Suprapubic skin (tissue), 4 donors: ENCODE measurements at regions not wholly inside any gene's neighbourhood (a gene's known extent, or its start where the extent isn't known, plus 50 kb on each side); places are given as distances from the start of the nearest gene placed in this dataset.

ENCODE experiments used
- DNase-seq, 2 donors: peaks; one replicate each; pipeline ENCODE4 v3.0.0-alpha.2; 2019; ENCODE audit warnings: low spot score in 2 of 2
- H3K27ac ChIP-seq: fragments of 200-600 bp; sonication (generic); one replicate; pipeline ENCODE4 v1.5.1; 2019
- H3K27me3 ChIP-seq: fragments of 200-600 bp; sonication (generic); one replicate; pipeline ENCODE4 v1.5.1; 2019
- H3K36me3 ChIP-seq: fragments of 200-600 bp; sonication (generic); one replicate; pipeline ENCODE4 v1.5.1; 2019
- H3K4me1 ChIP-seq: fragments of 200-600 bp; sonication (generic); one replicate; pipeline ENCODE4 v1.5.1; 2019
- H3K4me3 ChIP-seq: fragments of 200-600 bp; sonication (generic); one replicate; pipeline ENCODE4 v1.5.1; 2019; ENCODE audit warnings: mild to moderate bottlenecking
- H3K9me3 ChIP-seq: fragments of 200-600 bp; sonication (generic); one replicate; pipeline ENCODE4 v1.5.1; 2019
- EP300 ChIP-seq: sonication (generic); formaldehyde crosslinking; IDR thresholded peaks from one replicate; pipeline ENCODE4 v1.6.1; 2017; ENCODE audit warnings: antibody characterized with exemption
- POLR2A ChIP-seq, 2 donors: fragments of 450-650 bp; IDR thresholded peaks; one replicate each; pipeline ENCODE4 v1.6.1; 2017; ENCODE audit warnings: antibody characterized with exemption in 2 of 2, mild to moderate bottlenecking in 2 of 2, moderate library complexity in 2 of 2
- POLR2AphosphoS5 ChIP-seq, 3 donors: sonication (generic); formaldehyde crosslinking; IDR thresholded peaks; one replicate each; pipeline ENCODE4 v1.6.1; 2017; ENCODE audit warnings: antibody characterized with exemption in 3 of 3
- WGBS: methylation state at CpG from one replicate; pipeline ENCODE4 v1.1.5; 2018; 5-methylcytosine and 5-hydroxymethylcytosine counted together
- TF ChIP-seq, protein P1 (sequence below), 2 donors: fragments of 200-600 bp in 1 of 2; fragments of 450-650 bp in 1 of 2; sonication (generic) in 1 of 2; IDR thresholded peaks; one replicate each; pipeline ENCODE4 v1.5.1; 2016 to 2019; ENCODE audit warnings: antibody characterized with exemption in 2 of 2, mild to moderate bottlenecking in 1 of 2, moderate library complexity in 1 of 2

DNA sequence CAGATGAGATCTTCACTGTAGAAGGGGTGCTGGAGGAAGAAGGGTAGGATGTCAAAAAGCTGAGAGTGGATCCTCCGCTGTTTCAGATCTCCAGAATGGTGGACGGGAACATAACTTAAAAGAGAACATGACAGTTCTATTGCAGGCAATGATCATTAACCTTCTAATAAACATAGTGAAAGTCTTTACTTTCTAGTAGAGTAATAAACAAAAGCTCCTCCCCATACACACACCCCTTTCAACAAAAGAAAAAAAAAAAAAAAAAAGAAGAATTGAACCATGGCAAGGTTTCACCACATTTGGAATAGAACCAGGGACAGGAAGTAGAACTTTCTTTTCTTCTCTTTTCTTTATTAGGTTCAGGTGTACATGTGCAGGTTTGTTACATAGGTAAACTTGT is 768.1 kb upstream of the RIOK2 start:
- H3K27me3 ChIP-seq = no peaks in the 10 kb centered on the region
- no peak for DNase-seq
- H3K9me3 ChIP-seq = no peaks in the 10 kb centered on the region
- H3K4me1 ChIP-seq = no peaks in the 10 kb centered on the region
- no peak overlapping the region for H3K27ac ChIP-seq
- H3K36me3 ChIP-seq = no peaks in the 10 kb centered on the region
- 83% methylated on average over 2 of the region's 2 CpGs for WGBS
- H3K4me3 ChIP-seq = no peak overlapping the region
- TF ChIP-seq EP300 (no peak), POLR2AphosphoS5 (IDR thresholded peaks at IDR 0.05) (no peak), POLR2A (IDR thresholded peaks at IDR 0.05) (no peak)
- TF ChIP-seq, protein P1, sequence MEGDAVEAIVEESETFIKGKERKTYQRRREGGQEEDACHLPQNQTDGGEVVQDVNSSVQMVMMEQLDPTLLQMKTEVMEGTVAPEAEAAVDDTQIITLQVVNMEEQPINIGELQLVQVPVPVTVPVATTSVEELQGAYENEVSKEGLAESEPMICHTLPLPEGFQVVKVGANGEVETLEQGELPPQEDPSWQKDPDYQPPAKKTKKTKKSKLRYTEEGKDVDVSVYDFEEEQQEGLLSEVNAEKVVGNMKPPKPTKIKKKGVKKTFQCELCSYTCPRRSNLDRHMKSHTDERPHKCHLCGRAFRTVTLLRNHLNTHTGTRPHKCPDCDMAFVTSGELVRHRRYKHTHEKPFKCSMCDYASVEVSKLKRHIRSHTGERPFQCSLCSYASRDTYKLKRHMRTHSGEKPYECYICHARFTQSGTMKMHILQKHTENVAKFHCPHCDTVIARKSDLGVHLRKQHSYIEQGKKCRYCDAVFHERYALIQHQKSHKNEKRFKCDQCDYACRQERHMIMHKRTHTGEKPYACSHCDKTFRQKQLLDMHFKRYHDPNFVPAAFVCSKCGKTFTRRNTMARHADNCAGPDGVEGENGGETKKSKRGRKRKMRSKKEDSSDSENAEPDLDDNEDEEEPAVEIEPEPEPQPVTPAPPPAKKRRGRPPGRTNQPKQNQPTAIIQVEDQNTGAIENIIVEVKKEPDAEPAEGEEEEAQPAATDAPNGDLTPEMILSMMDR (IDR thresholded peaks at IDR 0.05) = no peak

DNA sequence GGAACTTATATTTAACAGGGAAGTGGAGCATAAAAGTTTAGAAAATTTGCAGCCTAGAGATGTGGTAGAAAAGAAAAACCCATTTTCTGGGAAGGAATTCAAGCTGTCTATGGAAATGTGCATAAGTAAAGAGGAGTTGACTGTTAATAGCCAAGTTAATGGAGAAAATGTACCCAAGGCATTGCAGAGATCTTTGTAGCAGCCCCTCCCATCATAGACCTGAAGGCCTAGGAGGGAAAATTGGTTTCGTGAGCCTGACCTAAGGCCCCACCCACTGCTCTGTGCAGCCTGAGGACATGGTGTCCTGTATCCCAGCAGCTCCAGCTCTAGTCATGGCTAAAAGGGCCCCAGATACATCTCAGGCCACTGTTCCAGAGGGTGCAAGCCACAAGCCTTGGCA is 772.4 kb upstream of the RIOK2 start:
- TF ChIP-seq EP300 (no peak), POLR2A (IDR thresholded peaks at IDR 0.05) (no peak), POLR2AphosphoS5 (IDR thresholded peaks at IDR 0.05) (no peak)
- TF ChIP-seq, protein P1 (IDR thresholded peaks at IDR 0.05) = no peak
- Histone ChIP-seq H3K4me1 (no peaks in the 10 kb centered on the region), H3K36me3 (no peaks in the 10 kb centered on the region), H3K27ac (no peak overlapping the region), H3K9me3 (no peaks in the 10 kb centered on the region), H3K4me3 (no peak overlapping the region), H3K27me3 (no peaks in the 10 kb centered on the region)
- no peak for DNase-seq
- WGBS = 46% methylated on average over 1 of the region's 1 CpG

DNA sequence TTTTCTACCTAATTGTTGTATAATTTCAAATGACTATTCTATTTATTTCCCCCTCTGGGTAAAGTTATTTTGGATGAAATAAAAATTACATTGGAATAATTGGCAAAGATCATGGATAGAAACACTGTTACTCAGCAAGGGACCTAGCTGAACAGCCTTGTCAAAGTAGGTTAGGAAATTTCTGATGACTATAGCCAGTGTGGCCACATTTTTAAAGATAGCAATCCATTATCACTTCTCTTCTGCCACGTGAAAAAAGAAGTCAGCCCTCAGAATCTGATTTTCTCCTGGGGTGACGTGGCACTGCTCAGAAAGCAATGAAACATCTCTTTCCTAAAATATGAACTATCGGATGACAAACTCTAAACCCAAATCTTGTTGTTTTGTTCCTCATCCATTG is 784.2 kb upstream of the RIOK2 start:
- Histone ChIP-seq H3K27me3 (no peaks in the 10 kb centered on the region), H3K27ac (no peak overlapping the region), H3K4me3 (no peak overlapping the region), H3K4me1 (no peaks in the 10 kb centered on the region), H3K36me3 (no peaks in the 10 kb centered on the region), H3K9me3 (no peaks in the 10 kb centered on the region)
- TF ChIP-seq POLR2AphosphoS5 (IDR thresholded peaks at IDR 0.05) (no peak), EP300 (no peak), POLR2A (IDR thresholded peaks at IDR 0.05) (no peak)
- TF ChIP-seq, protein P1 (IDR thresholded peaks at IDR 0.05) = no peak
- no peak for DNase-seq
- 64% methylated on average over 3 of the region's 3 CpGs for WGBS

DNA sequence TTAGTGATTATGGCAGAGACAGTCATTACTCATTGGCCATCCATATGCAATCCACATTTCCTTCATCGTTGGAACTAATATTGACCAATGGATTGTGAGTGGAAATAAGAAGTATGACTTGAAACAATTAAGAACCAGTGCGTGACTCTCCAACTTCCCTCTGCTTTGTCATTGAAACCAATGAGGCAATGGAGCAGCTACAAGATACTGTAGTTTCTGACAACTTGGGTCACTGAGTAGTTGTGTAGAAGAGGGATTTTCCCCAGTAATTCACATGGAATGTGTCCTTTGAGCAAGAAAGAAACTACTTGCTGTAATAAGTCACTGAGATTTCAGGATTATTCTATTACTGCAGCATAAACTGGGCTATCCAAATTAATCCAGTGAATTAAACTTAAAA is 785.3 kb upstream of the RIOK2 start:
- Histone ChIP-seq H3K4me3 (no peak overlapping the region), H3K36me3 (no peaks in the 10 kb centered on the region), H3K27ac (no peak overlapping the region), H3K9me3 (no peaks in the 10 kb centered on the region), H3K4me1 (no peaks in the 10 kb centered on the region), H3K27me3 (no peaks in the 10 kb centered on the region)
- TF ChIP-seq EP300 = no peak
- no peak for TF ChIP-seq POLR2AphosphoS5 (IDR thresholded peaks at IDR 0.05)
- TF ChIP-seq, protein P1 (IDR thresholded peaks at IDR 0.05) = no peak
- no peak for TF ChIP-seq POLR2A (IDR thresholded peaks at IDR 0.05)
- no peak for DNase-seq
- WGBS = 79% methylated on average over 2 of the region's 2 CpGs

DNA sequence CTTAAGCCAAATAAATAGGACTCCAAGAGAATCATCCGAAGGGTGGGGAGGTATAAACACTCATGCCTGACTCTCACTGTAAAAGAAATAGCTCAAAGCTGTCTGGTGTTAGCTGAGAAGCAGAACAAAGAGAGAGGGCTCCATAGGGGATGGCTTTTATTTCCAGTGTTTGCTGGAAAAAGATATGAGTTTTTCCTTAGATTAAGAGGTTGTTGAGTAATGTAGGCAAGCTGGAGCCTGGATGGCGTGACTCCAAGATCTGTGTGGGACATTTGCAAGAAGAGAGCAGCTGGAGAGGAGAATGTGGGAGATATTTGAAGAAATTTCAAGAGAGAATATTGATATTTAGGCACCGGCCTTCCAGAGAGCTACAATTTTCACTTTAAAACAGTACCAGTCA is 793.7 kb upstream of the RGMB start:
- Histone ChIP-seq H3K9me3 (no peaks in the 10 kb centered on the region), H3K4me1 (no peaks in the 10 kb centered on the region), H3K27me3 (no peaks in the 10 kb centered on the region), H3K36me3 (no peaks in the 10 kb centered on the region), H3K4me3 (no peak overlapping the region), H3K27ac (no peak overlapping the region)
- 84% methylated on average over 3 of the region's 3 CpGs for WGBS
- TF ChIP-seq POLR2AphosphoS5 (IDR thresholded peaks at IDR 0.05) (no peak), EP300 (no peak), POLR2A (IDR thresholded peaks at IDR 0.05) (no peak)
- TF ChIP-seq, protein P1 (IDR thresholded peaks at IDR 0.05) = no peak
- DNase-seq = no peak
